ENCODE measurements at regions not wholly inside any gene's neighbourhood (a gene's known extent, or its start where the extent isn't known, plus 50 kb on each side); places are given as distances from the start of the nearest gene placed in this dataset.
"Not testable (repeated sequence)": the region's sequence is repeated elsewhere in the genome, so short reads cannot be mapped to it uniquely, and the experiment has no call there.

GRCh38 chr5:111975133-111975532 lies 218.1 kb upstream of the NREP start:
- DNase-seq, result no peak

GRCh38 chr5:111973961-111974360 lies 217.0 kb upstream of the NREP start:
- no peak for DNase-seq

- DNase-seq, result no peak
Measured at GRCh38 chr5:111972548-111972947, 215.6 kb upstream of the NREP start.

GRCh38 chr5:111972080-111972479 lies 215.1 kb upstream of the NREP start:
- DNase-seq, result no peak

GRCh38 chr5:111968459-111968858 lies 211.5 kb upstream of the NREP start:
- no peak for DNase-seq

- no peak for DNase-seq
Measured at GRCh38 chr5:111967463-111967862, 210.5 kb upstream of the NREP start.

GRCh38 chr5:111966290-111966689 lies 209.3 kb upstream of the NREP start:
- no peak for DNase-seq

GRCh38 chr5:111963555-111963954 lies 206.6 kb upstream of the NREP start:
- no peak for DNase-seq

GRCh38 chr5:111962906-111963305 lies 205.9 kb upstream of the NREP start:
- DNase-seq, result no peak

GRCh38 chr5:111961862-111962261 lies 204.9 kb upstream of the NREP start:
- no peak for DNase-seq

GRCh38 chr5:111960476-111961215 lies 203.7 kb upstream of the NREP start:
- DNase-seq, result no peak

- DNase-seq, result no peak
Measured at GRCh38 chr5:111958851-111959250, 201.9 kb upstream of the NREP start.

GRCh38 chr5:111956765-111957164 lies 199.8 kb upstream of the NREP start:
- not testable (repeated sequence) for DNase-seq

GRCh38 chr5:111954516-111955395 lies 197.8 kb upstream of the NREP start:
- no peak for DNase-seq

- no peak for DNase-seq
Measured at GRCh38 chr5:111953351-111954127, 196.5 kb upstream of the NREP start.

GRCh38 chr5:111952555-111952954 lies 195.6 kb upstream of the NREP start:
- no peak for DNase-seq

- DNase-seq, result no peak
Measured at GRCh38 chr5:111950660-111951059, 193.7 kb upstream of the NREP start.

- DNase-seq, result no peak
Measured at GRCh38 chr5:111948092-111948841, 191.3 kb upstream of the NREP start.

GRCh38 chr5:111946556-111946955 lies 189.6 kb upstream of the NREP start:
- DNase-seq, result no peak

- no peak for DNase-seq
Measured at GRCh38 chr5:111945535-111945934, 188.5 kb upstream of the NREP start.

GRCh38 chr5:111942661-111943401 lies 185.8 kb upstream of the NREP start:
- DNase-seq, result no peak

- DNase-seq, result no peak
Measured at GRCh38 chr5:111942201-111942600, 185.2 kb upstream of the NREP start.

Measured in NCI-H2227 treated with DMSO at 0.1 percent for 48 hours (cell line).